ENCODE measurements at regions not wholly inside any gene's neighbourhood (a gene's known extent, or its start where the extent isn't known, plus 50 kb on each side); places are given as distances from the start of the nearest gene placed in this dataset.

DNA sequence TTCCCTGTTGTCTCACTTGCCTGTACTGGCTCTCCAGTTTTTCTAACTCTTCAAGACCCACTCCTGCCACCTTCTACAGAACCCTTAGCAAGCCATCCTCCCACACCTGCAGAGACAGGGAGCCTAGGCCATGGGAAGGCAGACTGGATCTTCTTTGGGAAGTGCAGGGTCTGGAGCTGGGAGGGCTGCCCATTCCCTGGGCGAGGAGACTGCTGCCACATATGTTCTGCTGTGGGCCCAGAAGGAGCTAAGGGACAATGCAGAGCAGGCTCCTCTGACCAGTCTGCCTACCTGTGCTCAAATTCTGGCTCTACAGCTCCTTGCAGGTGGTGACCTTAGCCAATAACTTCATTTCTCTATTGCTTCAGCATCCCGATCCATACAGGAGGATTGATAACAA lies 152.1 kb upstream of the CELF4 start:
- TF ChIP-seq, protein P1, sequence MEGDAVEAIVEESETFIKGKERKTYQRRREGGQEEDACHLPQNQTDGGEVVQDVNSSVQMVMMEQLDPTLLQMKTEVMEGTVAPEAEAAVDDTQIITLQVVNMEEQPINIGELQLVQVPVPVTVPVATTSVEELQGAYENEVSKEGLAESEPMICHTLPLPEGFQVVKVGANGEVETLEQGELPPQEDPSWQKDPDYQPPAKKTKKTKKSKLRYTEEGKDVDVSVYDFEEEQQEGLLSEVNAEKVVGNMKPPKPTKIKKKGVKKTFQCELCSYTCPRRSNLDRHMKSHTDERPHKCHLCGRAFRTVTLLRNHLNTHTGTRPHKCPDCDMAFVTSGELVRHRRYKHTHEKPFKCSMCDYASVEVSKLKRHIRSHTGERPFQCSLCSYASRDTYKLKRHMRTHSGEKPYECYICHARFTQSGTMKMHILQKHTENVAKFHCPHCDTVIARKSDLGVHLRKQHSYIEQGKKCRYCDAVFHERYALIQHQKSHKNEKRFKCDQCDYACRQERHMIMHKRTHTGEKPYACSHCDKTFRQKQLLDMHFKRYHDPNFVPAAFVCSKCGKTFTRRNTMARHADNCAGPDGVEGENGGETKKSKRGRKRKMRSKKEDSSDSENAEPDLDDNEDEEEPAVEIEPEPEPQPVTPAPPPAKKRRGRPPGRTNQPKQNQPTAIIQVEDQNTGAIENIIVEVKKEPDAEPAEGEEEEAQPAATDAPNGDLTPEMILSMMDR (IDR thresholded peaks at IDR 0.05) = no peak
- no peak for TF ChIP-seq EP300 (IDR thresholded peaks at IDR 0.05)
